Pancreas (tissue), 10 donors: ENCODE measurements at regions not wholly inside any gene's neighbourhood (a gene's known extent, or its start where the extent isn't known, plus 50 kb on each side); places are given as distances from the start of the nearest gene placed in this dataset.
A peak's percentile ranks its signal among the peaks of the same experiment; 100 is the strongest.
"Not testable (repeated sequence)": the region's sequence is repeated elsewhere in the genome, so short reads cannot be mapped to it uniquely, and the experiment has no call there.

Experiments used
- ATAC-seq, 4 donors: fragments of 200-7000 bp; cut with Tn5 transposase; one replicate each; pipeline versions ENCODE4 v1.8.0 to v1.9.1; 2020; ENCODE audit warnings: mild to moderate bottlenecking in 4 of 4, moderate library complexity in 4 of 4
- DNase-seq, 6 donors: peaks; one replicate each; pipeline ENCODE4 v3.0.0-alpha.2; 2020
- FAIRE-seq: peaks from 2 replicates; lab custom pipeline; 2012; peaks lifted over from hg19 to GRCh38; lab: Jason Lieb, UNC
- H3K27ac ChIP-seq, 4 donors: fragments of 200-600 bp; sonication (generic); 1 replicate in 3 of 4; 2 replicates in 1 of 4; pipeline versions ENCODE4 v1.5.0 to v1.8.0; 2020
- H3K27me3 ChIP-seq, 4 donors: fragments of 200-600 bp; one replicate each; pipeline ENCODE4 v1.8.0; 2021
- H3K36me3 ChIP-seq, 3 donors: fragments of 200-600 bp; sonication (generic) in 1 of 3; one replicate each; pipeline versions ENCODE4 v1.5.0 to v1.8.0; 2020 to 2021
- H3K4me1 ChIP-seq, 3 donors: fragments of 200-600 bp; one replicate each; pipeline ENCODE4 v1.8.0; 2021
- H3K4me3 ChIP-seq, 4 donors: fragments of 200-600 bp; sonication (generic) in 2 of 4; one replicate each; pipeline versions ENCODE4 v1.5.0 to v1.8.0; 2020 to 2021
- H3K9me3 ChIP-seq, 4 donors: fragments of 200-600 bp; one replicate each; pipeline ENCODE4 v1.8.0; 2021
- CTCF ChIP-seq, 4 donors: fragments of 200-600 bp; sonication (generic) in 3 of 4; IDR thresholded peaks; one replicate each; pipeline versions ENCODE4 v1.5.0 to v1.8.0; 2021; ENCODE audit warnings: antibody characterized with exemption in 4 of 4
- WGBS, 2 donors: extraction: QIAGEN DNeasy Blood & Tissue Kit; methylation state at CpG; one replicate each; pipeline ENCODE4 v1.1.7; 2013; 5-methylcytosine and 5-hydroxymethylcytosine counted together
- intact Hi-C, 3 donors: fragments of 100-400 bp; cut with DNase I; formaldehyde crosslinking; loops; one replicate each; pipeline versions ENCODE4 v1.11.1 to v1.14.2; 2022
- donor health status: healthy with polysubstance abuse.
- donor health status: DM: no; HTN: no; CAD: no; lungs with moderate emphysema.
- donor health status: DM: no; HTN: no; CAD: no.
- donor health status: control.
- donor health status: control.
- donor health status: Bipolar disorder and iron deficiency.
- donor health status: DM: yes; HTN: yes; CAD: no.
- donor health status: DM: no; HTN: no; CAD: no.
- donor health status: DM: no; HTN: no; CAD: no.
- donor health status: DM: yes; HTN: yes; CAD: no.

- Histone ChIP-seq H3K4me3 (no peak overlapping the region), H3K9me3 (no peaks in the 10 kb centered on the region), H3K27me3 (no peaks in the 10 kb centered on the region), H3K4me1 (no peaks in the 10 kb centered on the region), H3K36me3 (no peaks in the 10 kb centered on the region), H3K27ac (no peak overlapping the region)
- FAIRE-seq, result no peak
- no peak for ATAC-seq
- intact Hi-C loops, result no loop called here
- DNase-seq, result no peak
- WGBS, 2 donors, result 64 to 70% methylated on average over 5 of the region's 5 CpGs
- TF ChIP-seq CTCF (IDR thresholded peaks at IDR 0.05), result no peak
Measured at GRCh38 chr7:16963044-16963443, 81.3 kb upstream of the AGR3 start.

GRCh38 chr7:16965697-16966096 is 83.9 kb upstream of the AGR3 start:
- H3K4me1 ChIP-seq, H3K27me3 ChIP-seq, DNase-seq, intact Hi-C loops, FAIRE-seq, H3K36me3 ChIP-seq, H3K9me3 ChIP-seq, ATAC-seq, H3K27ac ChIP-seq, H3K4me3 ChIP-seq: not testable (repeated sequence)
- whole genome bisulfite sequencing, 2 donors, result 86 to 89% methylated on average over 8 of the region's 8 CpGs

GRCh38 chr7:16967300-16967811 is 85.6 kb upstream of the AGR3 start:
- Histone ChIP-seq H3K4me3 (no peak overlapping the region), H3K4me1 (no peaks in the 10 kb centered on the region), H3K36me3 (no peaks in the 10 kb centered on the region), H3K27ac (no peak overlapping the region), H3K9me3 (no peaks in the 10 kb centered on the region), H3K27me3 (no peaks in the 10 kb centered on the region)
- no peak for FAIRE-seq
- DNase-seq, result no peak
- intact Hi-C loops, result no loop called here
- WGBS, 2 donors, result 49 to 59% methylated on average over 1 of the region's 1 CpG
- peak in 1 of 4 donors; percentile 13 for ATAC-seq
- TF ChIP-seq CTCF (IDR thresholded peaks at IDR 0.05), result no peak

- Histone ChIP-seq H3K4me1 (no peaks in the 10 kb centered on the region), H3K27ac (no peak overlapping the region), H3K27me3 (no peaks in the 10 kb centered on the region), H3K9me3 (no peaks in the 10 kb centered on the region), H3K36me3 (no peaks in the 10 kb centered on the region), H3K4me3 (no peak overlapping the region)
- DNase-seq, result no peak
- no peak for TF ChIP-seq CTCF (IDR thresholded peaks at IDR 0.05)
- WGBS, 2 donors, result 75 to 80% methylated on average over 9 of the region's 9 CpGs
- intact Hi-C loops, result no loop called here
- ATAC-seq, result no peak
- no peak for FAIRE-seq
Measured at GRCh38 chr7:16970732-16971482, 89.1 kb upstream of the AGR3 start.

- ATAC-seq, result no peak
- H3K9me3 ChIP-seq, result no peaks in the 10 kb centered on the region
- peaks cover 0 to 13% (median 5%) of the 10 kb centered on the region in 3 donors for H3K4me1 ChIP-seq
- no peaks in the 10 kb centered on the region for H3K27me3 ChIP-seq
- intact Hi-C loops, result no loop called here
- H3K36me3 ChIP-seq, result no peaks in the 10 kb centered on the region
- FAIRE-seq, result no peak
- H3K4me3 ChIP-seq, result no peak overlapping the region
- WGBS, 2 donors, result 61 to 80% methylated on average over 1 of the region's 1 CpG
- no peak for TF ChIP-seq CTCF (IDR thresholded peaks at IDR 0.05)
- H3K27ac ChIP-seq, result no peak overlapping the region
- DNase-seq, result no peak
Measured at GRCh38 chr7:16975712-16976111, 93.9 kb upstream of the AGR3 start.
